ENCODE measurements at regions not wholly inside any gene's neighbourhood (a gene's known extent, or its start where the extent isn't known, plus 50 kb on each side); places are given as distances from the start of the nearest gene placed in this dataset.

DNA sequence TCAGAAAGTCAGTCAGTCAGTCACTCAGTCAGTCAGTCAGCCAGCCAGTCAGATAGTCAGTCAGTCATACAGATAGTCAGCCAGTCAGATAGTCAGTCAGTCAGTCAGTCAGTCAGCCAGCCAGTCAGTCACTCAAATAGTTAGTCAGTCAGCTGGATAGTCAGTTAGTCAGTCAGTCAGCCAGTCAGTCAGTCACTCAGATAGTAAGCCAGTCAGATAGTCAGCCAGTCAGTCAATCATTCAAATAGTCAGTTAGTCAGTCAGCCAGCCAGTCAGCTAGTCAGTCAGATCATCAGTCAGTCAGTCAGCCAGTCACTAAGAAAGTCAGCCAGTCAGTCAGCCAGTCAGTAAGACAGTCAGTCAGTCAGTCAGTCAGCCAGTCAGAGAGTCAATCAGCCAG lies 477.1 kb downstream of the AGTPBP1 start:
- TF ChIP-seq, protein P1, sequence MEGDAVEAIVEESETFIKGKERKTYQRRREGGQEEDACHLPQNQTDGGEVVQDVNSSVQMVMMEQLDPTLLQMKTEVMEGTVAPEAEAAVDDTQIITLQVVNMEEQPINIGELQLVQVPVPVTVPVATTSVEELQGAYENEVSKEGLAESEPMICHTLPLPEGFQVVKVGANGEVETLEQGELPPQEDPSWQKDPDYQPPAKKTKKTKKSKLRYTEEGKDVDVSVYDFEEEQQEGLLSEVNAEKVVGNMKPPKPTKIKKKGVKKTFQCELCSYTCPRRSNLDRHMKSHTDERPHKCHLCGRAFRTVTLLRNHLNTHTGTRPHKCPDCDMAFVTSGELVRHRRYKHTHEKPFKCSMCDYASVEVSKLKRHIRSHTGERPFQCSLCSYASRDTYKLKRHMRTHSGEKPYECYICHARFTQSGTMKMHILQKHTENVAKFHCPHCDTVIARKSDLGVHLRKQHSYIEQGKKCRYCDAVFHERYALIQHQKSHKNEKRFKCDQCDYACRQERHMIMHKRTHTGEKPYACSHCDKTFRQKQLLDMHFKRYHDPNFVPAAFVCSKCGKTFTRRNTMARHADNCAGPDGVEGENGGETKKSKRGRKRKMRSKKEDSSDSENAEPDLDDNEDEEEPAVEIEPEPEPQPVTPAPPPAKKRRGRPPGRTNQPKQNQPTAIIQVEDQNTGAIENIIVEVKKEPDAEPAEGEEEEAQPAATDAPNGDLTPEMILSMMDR (IDR thresholded peaks at IDR 0.05; ENCODE audit: low read length) = no peak
- TF ChIP-seq EZH2 (IDR thresholded peaks at IDR 0.05; ENCODE audit: borderline replicate concordance, low read length) = no peak
